ENCODE measurements at regions not wholly inside any gene's neighbourhood (a gene's known extent, or its start where the extent isn't known, plus 50 kb on each side); places are given as distances from the start of the nearest gene placed in this dataset.

GRCh38 chr9:28868228-28868990 lies 1295.1 kb upstream of the C9orf72 start:
- Histone ChIP-seq H3K4me2 (ENCODE audit: control insufficient read depth, extremely low read depth, insufficient read depth, low read depth, low read length) (no peak overlapping the region), H3K9ac (ENCODE audit: control insufficient read depth, extremely low read depth, insufficient read depth, low read length) (no peak overlapping the region), H3K27me3 (ENCODE audit: control insufficient read depth, extremely low read depth, insufficient read depth, low read length) (no peaks in the 10 kb centered on the region), H2AFZ (ENCODE audit: control insufficient read depth, low read length) (no peak overlapping the region), H3K9me1 (ENCODE audit: control insufficient read depth, extremely low read depth, insufficient read depth, low read length) (no peaks in the 10 kb centered on the region), H3K27ac (ENCODE audit: control insufficient read depth, insufficient read depth, low read length) (no peak overlapping the region), H3K9me3 (ENCODE audit: control insufficient read depth, low read depth, low read length) (no peaks in the 10 kb centered on the region), H3K4me1 (ENCODE audit: control insufficient read depth, extremely low read depth, insufficient read depth, low read length) (no peaks in the 10 kb centered on the region), H4K20me1 (ENCODE audit: control insufficient read depth, extremely low read depth, insufficient read depth, low read length) (no peaks in the 10 kb centered on the region), H3K36me3 (ENCODE audit: control insufficient read depth in 2 of 2, extremely low read depth in 1 of 2, insufficient read depth in 2 of 2, low read length in 2 of 2) (no peaks in the 10 kb centered on the region), H3K79me2 (ENCODE audit: control insufficient read depth, insufficient read depth, low read length) (no peaks in the 10 kb centered on the region), H3K4me3 (ENCODE audit: control insufficient read depth in 2 of 3, extremely low read depth in 1 of 3, insufficient read depth in 2 of 3, low read depth in 1 of 3, low read length in 3 of 3) (no peak overlapping the region)
- TF ChIP-seq EZH2 (IDR thresholded peaks at IDR 0.05; ENCODE audit: low read length) (no peak), CTCF (optimal IDR thresholded peaks at IDR 0.05 in 1 of 3, IDR thresholded peaks at IDR 0.05 in 1 of 3, conservative IDR thresholded peaks at IDR 0.05 in 1 of 3; ENCODE audit: extremely low read depth in 1 of 3, insufficient read depth in 2 of 3, low read length in 3 of 3) (no peak)
- FAIRE-seq (no peak), DNase-seq (ENCODE audit: low read depth, low spot score) (no peak)
- dilution Hi-C loops (cut with MboI; ENCODE audit: extremely low pct_ligation_motif_present, low sequenced_read_pairs), result no loop called here

DNA sequence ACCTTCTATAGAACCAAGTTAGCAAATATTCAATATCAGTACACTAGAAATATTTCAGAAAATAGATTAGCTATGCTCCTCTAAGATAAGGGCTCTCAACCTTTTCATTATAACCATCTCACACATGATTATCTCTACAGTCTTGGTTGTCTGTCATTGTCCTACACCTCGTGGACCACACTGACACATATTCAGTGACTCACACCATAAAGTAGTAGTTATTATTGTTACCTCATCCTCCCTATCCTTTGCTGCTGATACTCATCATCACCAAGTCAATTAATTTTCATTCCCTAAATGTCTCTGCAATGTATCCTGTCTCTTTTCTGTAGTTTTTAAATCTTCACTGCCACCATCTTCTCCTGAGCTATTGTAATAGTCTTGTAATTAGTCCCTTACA lies 1309.2 kb upstream of the C9orf72 start:
- no peak for FAIRE-seq
- Histone ChIP-seq H2AFZ (ENCODE audit: control insufficient read depth, low read length) (no peak overlapping the region), H3K9me3 (ENCODE audit: control insufficient read depth, low read depth, low read length) (no peaks in the 10 kb centered on the region), H4K20me1 (ENCODE audit: control insufficient read depth, extremely low read depth, insufficient read depth, low read length) (no peaks in the 10 kb centered on the region), H3K9ac (ENCODE audit: control insufficient read depth, extremely low read depth, insufficient read depth, low read length) (no peak overlapping the region), H3K4me2 (ENCODE audit: control insufficient read depth, extremely low read depth, insufficient read depth, low read depth, low read length) (no peak overlapping the region), H3K9me1 (ENCODE audit: control insufficient read depth, extremely low read depth, insufficient read depth, low read length) (no peaks in the 10 kb centered on the region), H3K36me3 (ENCODE audit: control insufficient read depth in 2 of 2, extremely low read depth in 1 of 2, insufficient read depth in 2 of 2, low read length in 2 of 2) (no peaks in the 10 kb centered on the region), H3K4me3 (ENCODE audit: control insufficient read depth in 2 of 3, extremely low read depth in 1 of 3, insufficient read depth in 2 of 3, low read depth in 1 of 3, low read length in 3 of 3) (no peak overlapping the region), H3K4me1 (ENCODE audit: control insufficient read depth, extremely low read depth, insufficient read depth, low read length) (peaks cover 8% of the 10 kb centered on the region), H3K79me2 (ENCODE audit: control insufficient read depth, insufficient read depth, low read length) (no peaks in the 10 kb centered on the region), H3K27ac (ENCODE audit: control insufficient read depth, insufficient read depth, low read length) (no peak overlapping the region), H3K27me3 (ENCODE audit: control insufficient read depth, extremely low read depth, insufficient read depth, low read length) (no peaks in the 10 kb centered on the region)
- dilution Hi-C loops (cut with MboI; ENCODE audit: extremely low pct_ligation_motif_present, low sequenced_read_pairs), result no loop called here
- TF ChIP-seq CTCF (optimal IDR thresholded peaks at IDR 0.05 in 1 of 3, IDR thresholded peaks at IDR 0.05 in 1 of 3, conservative IDR thresholded peaks at IDR 0.05 in 1 of 3; ENCODE audit: extremely low read depth in 1 of 3, insufficient read depth in 2 of 3, low read length in 3 of 3), result no peak
- DNase-seq (ENCODE audit: low read depth, low spot score), result no peak

Data from keratinocyte (primary cell).